Keratinocyte (primary cell): ENCODE measurements at regions not wholly inside any gene's neighbourhood (a gene's known extent, or its start where the extent isn't known, plus 50 kb on each side); places are given as distances from the start of the nearest gene placed in this dataset.

Experiments
- EZH2 ChIP-seq: IDR thresholded peaks from one replicate; pipeline ENCODE4 v1.6.1; 2012; ENCODE audit warnings: inconsistent platforms, mild to moderate bottlenecking, low read length, moderate library complexity
- TF ChIP-seq, protein P1 (sequence below), 3 experiments: IDR thresholded peaks in 1 of 3; conservative IDR thresholded peaks in 1 of 3; optimal IDR thresholded peaks in 1 of 3; 2 replicates in 2 of 3; 3 replicates in 1 of 3; pipeline versions ENCODE3 to v1.5.1; 2011; ENCODE audit warnings: low read length in 3 of 3, mild to moderate bottlenecking in 3 of 3, moderate library complexity in 2 of 3, control low read depth in 1 of 3, inconsistent platforms in 1 of 3; ENCODE audit not compliant: insufficient read depth in 2 of 3; ENCODE audit errors: extremely low read depth in 1 of 3

DNA sequence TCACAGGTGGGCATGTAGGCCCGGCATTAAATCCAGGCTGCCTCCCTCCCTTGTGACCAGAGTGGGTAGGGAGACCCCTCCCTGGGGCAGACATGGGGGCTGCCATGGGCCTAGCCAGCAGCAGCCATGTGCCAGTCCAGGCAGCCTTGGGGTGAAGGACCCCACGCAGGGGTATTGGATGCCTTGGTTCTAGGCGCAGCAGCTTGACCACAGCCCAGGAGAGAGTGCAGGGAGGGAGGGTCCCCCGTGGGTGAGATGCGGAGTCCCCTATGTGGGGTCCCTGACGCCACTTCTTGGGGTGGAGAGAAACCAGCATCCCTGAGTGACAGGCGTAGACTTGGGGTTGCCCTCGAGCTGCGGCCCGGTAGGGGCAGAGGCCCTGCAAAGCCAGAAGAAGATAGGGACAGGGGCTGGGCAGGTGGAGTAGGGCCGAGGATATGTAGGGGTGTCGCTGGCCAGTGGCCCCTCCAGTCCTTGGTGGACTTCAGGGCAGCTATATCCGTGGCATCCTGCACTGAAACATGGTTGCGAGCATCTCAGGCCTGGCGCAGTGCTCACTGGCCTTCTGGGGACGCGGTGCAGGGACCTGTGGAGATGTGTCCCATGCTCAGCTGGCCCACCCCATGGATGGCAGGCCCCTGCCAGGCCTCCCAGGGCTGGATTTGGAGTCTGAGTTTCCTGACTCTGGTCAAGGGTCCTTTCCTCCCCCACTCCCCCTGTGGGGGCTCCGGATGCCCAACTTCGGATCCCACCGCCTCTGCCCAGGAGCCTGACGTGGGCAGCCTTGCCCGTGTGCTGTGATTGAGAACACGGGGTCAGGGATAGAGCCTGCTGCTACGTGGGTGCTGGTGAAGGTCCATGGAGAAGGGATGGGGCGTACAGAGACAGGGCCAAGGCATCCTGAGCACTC, 1179.8 kb downstream of the BRD1 start:
- TF ChIP-seq, protein P1, sequence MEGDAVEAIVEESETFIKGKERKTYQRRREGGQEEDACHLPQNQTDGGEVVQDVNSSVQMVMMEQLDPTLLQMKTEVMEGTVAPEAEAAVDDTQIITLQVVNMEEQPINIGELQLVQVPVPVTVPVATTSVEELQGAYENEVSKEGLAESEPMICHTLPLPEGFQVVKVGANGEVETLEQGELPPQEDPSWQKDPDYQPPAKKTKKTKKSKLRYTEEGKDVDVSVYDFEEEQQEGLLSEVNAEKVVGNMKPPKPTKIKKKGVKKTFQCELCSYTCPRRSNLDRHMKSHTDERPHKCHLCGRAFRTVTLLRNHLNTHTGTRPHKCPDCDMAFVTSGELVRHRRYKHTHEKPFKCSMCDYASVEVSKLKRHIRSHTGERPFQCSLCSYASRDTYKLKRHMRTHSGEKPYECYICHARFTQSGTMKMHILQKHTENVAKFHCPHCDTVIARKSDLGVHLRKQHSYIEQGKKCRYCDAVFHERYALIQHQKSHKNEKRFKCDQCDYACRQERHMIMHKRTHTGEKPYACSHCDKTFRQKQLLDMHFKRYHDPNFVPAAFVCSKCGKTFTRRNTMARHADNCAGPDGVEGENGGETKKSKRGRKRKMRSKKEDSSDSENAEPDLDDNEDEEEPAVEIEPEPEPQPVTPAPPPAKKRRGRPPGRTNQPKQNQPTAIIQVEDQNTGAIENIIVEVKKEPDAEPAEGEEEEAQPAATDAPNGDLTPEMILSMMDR (optimal IDR thresholded peaks at IDR 0.05 in 1 of 3, IDR thresholded peaks at IDR 0.05 in 1 of 3, conservative IDR thresholded peaks at IDR 0.05 in 1 of 3; ENCODE audit: extremely low read depth in 1 of 3, insufficient read depth in 2 of 3, low read length in 3 of 3): no peak
- no peak for TF ChIP-seq EZH2
